A549 (cell line): ENCODE measurements at regions not wholly inside any gene's neighbourhood (a gene's known extent, or its start where the extent isn't known, plus 50 kb on each side); places are given as distances from the start of the nearest gene placed in this dataset.
A peak's percentile ranks its signal among the peaks of the same experiment; 100 is the strongest.

Source experiments
- ATAC-seq, 2 experiments: fragments of 200-7000 bp in 1 of 2; fragments of >200 bp in 1 of 2; cut with Nextera tagmentation in 1 of 2; cut with Tn5 transposase in 1 of 2; 3 replicates each; pipeline versions ENCODE4 v1.8.0 to v1.9.1; 2018 to 2020; ENCODE audit warnings: mild to moderate bottlenecking in 1 of 2, moderate library complexity in 1 of 2
- CTCF ChIA-PET: fragments of 300-600 bp; sonication (Branson Sonifier 250); formaldehyde crosslinking; extraction: SDS; loops from one replicate; lab custom pipeline; 2021; ENCODE audit warnings: antibody characterized with exemption, inconsistent platforms; lab: Yijun Ruan, JAX
- POLR2A ChIA-PET: fragments of 350-600 bp; formaldehyde crosslinking; extraction: SDS; loops from one replicate; lab custom pipeline; 2021; ENCODE audit warnings: antibody characterized with exemption, inconsistent platforms; lab: Yijun Ruan, JAX
- DNase-seq, 2 experiments: peaks; one replicate each; pipeline versions ENCODE4 v3.0.0 to v3.0.0-alpha.2; 2011 to 2016; ENCODE audit warnings: low read depth in 1 of 2, low spot score in 1 of 2
- FAIRE-seq: peaks from 2 replicates; lab custom pipeline; 2011; peaks lifted over from hg19 to GRCh38; lab: Jason Lieb, UNC
- H3K27ac ChIP-seq, 2 experiments: fragments of >200 bp; sonication (Bioruptor Twin); formaldehyde crosslinking; 3 replicates each; pipeline ENCODE4 v1.5.1; 2016 to 2017
- H3K4me1 ChIP-seq: fragments of >200 bp; sonication (Bioruptor Twin); formaldehyde crosslinking; 3 replicates; pipeline ENCODE4 v1.6.1; 2016
- H3K4me2 ChIP-seq: fragments of >200 bp; sonication (Bioruptor Twin); formaldehyde crosslinking; 3 replicates; pipeline ENCODE4 v1.6.1; 2016
- H3K4me3 ChIP-seq: fragments of >200 bp; sonication (Bioruptor Twin); formaldehyde crosslinking; 3 replicates; pipeline ENCODE4 v1.5.1; 2016
- H3K9me3 ChIP-seq: fragments of >200 bp; sonication (Bioruptor Twin); formaldehyde crosslinking; 3 replicates; pipeline ENCODE4 v1.6.1; 2016
- CBX2 ChIP-seq: fragments of 200-600 bp; sonication (generic); IDR thresholded peaks from 2 replicates; pipeline ENCODE4 v1.6.1; 2016; ENCODE audit warnings: low read depth, mild to moderate bottlenecking, borderline replicate concordance
- CBX8 ChIP-seq: fragments of 200-600 bp; sonication (generic); IDR thresholded peaks from 2 replicates; pipeline ENCODE4 v1.6.1; 2016
- CHD2 ChIP-seq: fragments of 150-350 bp; IDR thresholded peaks from 2 replicates; pipeline ENCODE4 v1.6.1; 2014; ENCODE audit warnings: low read length; ENCODE audit not compliant: partially characterized antibody
- EHMT2 ChIP-seq: fragments of 200-600 bp; sonication (generic); IDR thresholded peaks from 2 replicates; pipeline ENCODE4 v1.6.1; 2016; ENCODE audit warnings: antibody characterized with exemption, low read depth, mild to moderate bottlenecking, moderate library complexity
- FOSB ChIP-seq: fragments of 250-450 bp; sonication (Bioruptor Pico); IDR thresholded peaks from 2 replicates; pipeline ENCODE4 v1.5.0; 2020; ENCODE audit warnings: mild to moderate bottlenecking, moderate library complexity
- FOSL2 ChIP-seq, 2 experiments: fragments of 450-650 bp in 1 of 2; fragments of >200 bp in 1 of 2; sonication (Bioruptor Twin) in 1 of 2; formaldehyde crosslinking; IDR thresholded peaks; 2 replicates each; pipeline versions ENCODE4 v1.5.0 to v1.6.1; 2016 to 2020; ENCODE audit warnings: mild to moderate bottlenecking in 1 of 2, moderate library complexity in 1 of 2
- HDAC2 ChIP-seq: fragments of 200-600 bp; sonication (generic); IDR thresholded peaks from 2 replicates; pipeline ENCODE4 v1.6.1; 2016
- HMGXB4 ChIP-seq: fragments of 250-450 bp; sonication (Bioruptor Pico); IDR thresholded peaks from 2 replicates; pipeline ENCODE4 v1.5.0; 2021; ENCODE audit warnings: mild to moderate bottlenecking, moderate library complexity, borderline replicate concordance
- JUNB ChIP-seq: fragments of >200 bp; sonication (Bioruptor Twin); formaldehyde crosslinking; IDR thresholded peaks from 2 replicates; pipeline ENCODE4 v1.6.1; 2016
- MYC ChIP-seq: IDR thresholded peaks from 2 replicates; pipeline ENCODE4 v1.6.1; 2012; ENCODE audit warnings: mild to moderate bottlenecking, inconsistent platforms, low read length, improper control_type of control experiment, borderline replicate concordance
- NPAS2 ChIP-seq: fragments of 250-450 bp; sonication (Bioruptor Pico); IDR thresholded peaks from 2 replicates; pipeline ENCODE4 v1.8.0; 2022; ENCODE audit warnings: mild to moderate bottlenecking, moderate library complexity, borderline replicate concordance
- PHF8 ChIP-seq: fragments of 200-600 bp; sonication (generic); IDR thresholded peaks from 2 replicates; pipeline ENCODE4 v1.6.1; 2016; ENCODE audit warnings: low read depth, mild to moderate bottlenecking, antibody characterized with exemption, moderate library complexity, borderline replicate concordance
- POLR2A ChIP-seq: IDR thresholded peaks from 2 replicates; pipeline ENCODE4 v1.6.1; 2012; ENCODE audit warnings: mild to moderate bottlenecking, low read length
- RAD21 ChIP-seq, 2 experiments: fragments of >200 bp in 1 of 2; sonication (Bioruptor Twin) in 1 of 2; formaldehyde crosslinking in 1 of 2; IDR thresholded peaks in 1 of 2; conservative IDR thresholded peaks in 1 of 2; 2 replicates in 1 of 2; 3 replicates in 1 of 2; pipeline ENCODE4 v1.6.1; 2012 to 2018; ENCODE audit warnings: inconsistent platforms in 1 of 2
- RCOR1 ChIP-seq: fragments of 150-350 bp; IDR thresholded peaks from 2 replicates; pipeline ENCODE4 v1.6.1; 2014; ENCODE audit warnings: antibody characterized with exemption, low read length, low read depth
- RFX5 ChIP-seq: fragments of 450-650 bp; IDR thresholded peaks from 2 replicates; pipeline ENCODE4 v1.7.1; 2014; ENCODE audit warnings: antibody characterized with exemption, mild to moderate bottlenecking, moderate library complexity
- USF2 ChIP-seq: fragments of 450-650 bp; IDR thresholded peaks from 2 replicates; pipeline ENCODE4 v1.6.1; 2014; ENCODE audit warnings: antibody characterized with exemption
- ZC3H11A ChIP-seq: fragments of 450-650 bp; IDR thresholded peaks from 2 replicates; pipeline ENCODE4 v1.6.1; 2014; ENCODE audit warnings: antibody characterized with exemption, mild to moderate bottlenecking
- ZSCAN20 ChIP-seq: fragments of 250-450 bp; sonication (Bioruptor Pico); IDR thresholded peaks from 2 replicates; pipeline ENCODE4 v1.8.0; 2022; ENCODE audit warnings: mild to moderate bottlenecking, moderate library complexity
- WGBS: methylation state at CpG from one replicate; pipeline ENCODE4 v1.1.6; 2017; ENCODE audit errors: missing lambda C conversion rate; 5-methylcytosine and 5-hydroxymethylcytosine counted together
- TF ChIP-seq, protein P1 (sequence below): IDR thresholded peaks from 2 replicates; pipeline ENCODE4 v1.6.1; 2012

- no peak for TF ChIP-seq PHF8
- TF ChIP-seq, all 56 proteins: peak for 0
These were observed 719.6 kb upstream of the WWC1 start (continued) for GRCh38 chr5:167571824-167572223.

- H3K9me3 ChIP-seq = no peaks in the 10 kb centered on the region
- H3K4me2 ChIP-seq = peak overlapping the region; percentile 49
- peak overlapping the region; percentile 24; the same call in 1 of the 3 replicates for H3K4me3 ChIP-seq
- 0 out of 3 replicates have a peak, but pooled peaks cover 4% of the 10 kb centered on the region for H3K4me1 ChIP-seq
- TF ChIP-seq, protein P1, sequence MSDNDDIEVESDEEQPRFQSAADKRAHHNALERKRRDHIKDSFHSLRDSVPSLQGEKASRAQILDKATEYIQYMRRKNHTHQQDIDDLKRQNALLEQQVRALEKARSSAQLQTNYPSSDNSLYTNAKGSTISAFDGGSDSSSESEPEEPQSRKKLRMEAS = no peak
- TF ChIP-seq FOSB (CRISPR knock-in tag) (no peak), EHMT2 (no peak), RCOR1 (no peak), ZSCAN20 (CRISPR knock-in tag) (no peak), CBX2 (no peak), HDAC2 (no peak), NPAS2 (CRISPR knock-in tag) (no peak), RAD21 (conservative IDR thresholded peaks at IDR 0.05 in 1 of 2, IDR thresholded peaks at IDR 0.05 in 1 of 2) (no peak), HMGXB4 (CRISPR knock-in tag) (no peak), POLR2A (no peak), FOSL2 (IDR thresholded peaks at IDR 0.05) (no peak), FOSL2 (CRISPR knock-in tag; IDR thresholded peaks at IDR 0.05) (no peak), RFX5 (no peak), CHD2 (no peak)
- no peak overlapping the region for H3K27ac ChIP-seq
- ATAC-seq = peak in 1 of 2 experiments; percentile 55; a peak in 4 of 6 replicates
- CTCF ChIA-PET = interaction anchor here (1.3 to 1.4 kb wide), 2 partner anchors 9 to 474 kb away, joined by 4 read pairs; no protein-coding TSS in a partner anchor
- POLR2A ChIA-PET = interaction anchor here (0.7 kb wide), 1 partner anchor 22 kb away, joined by 4 read pairs; no protein-coding TSS in a partner anchor
- WGBS = 8% methylated on average over 23 of the region's 23 CpGs
- FAIRE-seq = no peak
- no peak for DNase-seq
These were observed 717.9 kb upstream of the WWC1 start for GRCh38 chr5:167573370-167574127.

DNA sequence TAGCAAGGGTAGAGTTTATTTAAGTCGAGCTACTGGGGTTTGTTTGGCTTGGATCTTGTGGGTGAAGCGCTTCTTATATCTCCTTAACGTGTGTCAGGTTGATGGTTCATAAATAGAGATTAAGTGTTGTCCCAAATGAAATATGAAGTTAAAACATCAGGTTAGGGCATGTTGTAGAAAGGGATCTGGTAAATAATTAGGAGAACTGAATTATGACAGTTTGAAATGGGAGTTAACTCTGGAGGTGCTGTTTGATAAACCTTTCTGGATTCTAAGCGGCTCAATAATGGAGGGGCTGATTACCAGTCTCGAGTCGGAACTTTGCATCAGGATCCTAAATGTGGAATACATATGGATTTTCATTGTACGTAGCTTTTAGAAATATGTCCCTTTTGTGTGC lies 717.0 kb upstream of the WWC1 start:
- H3K4me3 ChIP-seq = no peak overlapping the region
- ChIA-PET POLR2A (no interaction called here), CTCF (interaction anchor here (1.4 kb wide), 1 partner anchor 473 kb away, joined by 4 read pairs; no protein-coding TSS in a partner anchor)
- H3K9me3 ChIP-seq = no peaks in the 10 kb centered on the region
- 26% methylated on average over 7 of the region's 7 CpGs for WGBS
- DNase-seq (no peak), FAIRE-seq (no peak), ATAC-seq (no peak)
- H3K4me2 ChIP-seq = no peak overlapping the region
- TF ChIP-seq ZC3H11A (no peak), CBX8 (0 out of 2 replicates have a peak, but pooled peaks have one; percentile 44), USF2 (no peak), MYC (no peak), JUNB (no peak)
- H3K4me1 ChIP-seq = 0 out of 3 replicates have a peak, but pooled peaks cover 4% of the 10 kb centered on the region
- no peak overlapping the region for H3K27ac ChIP-seq
